ENCODE measurements at regions not wholly inside any gene's neighbourhood (a gene's known extent, or its start where the extent isn't known, plus 50 kb on each side); places are given as distances from the start of the nearest gene placed in this dataset.

DNA sequence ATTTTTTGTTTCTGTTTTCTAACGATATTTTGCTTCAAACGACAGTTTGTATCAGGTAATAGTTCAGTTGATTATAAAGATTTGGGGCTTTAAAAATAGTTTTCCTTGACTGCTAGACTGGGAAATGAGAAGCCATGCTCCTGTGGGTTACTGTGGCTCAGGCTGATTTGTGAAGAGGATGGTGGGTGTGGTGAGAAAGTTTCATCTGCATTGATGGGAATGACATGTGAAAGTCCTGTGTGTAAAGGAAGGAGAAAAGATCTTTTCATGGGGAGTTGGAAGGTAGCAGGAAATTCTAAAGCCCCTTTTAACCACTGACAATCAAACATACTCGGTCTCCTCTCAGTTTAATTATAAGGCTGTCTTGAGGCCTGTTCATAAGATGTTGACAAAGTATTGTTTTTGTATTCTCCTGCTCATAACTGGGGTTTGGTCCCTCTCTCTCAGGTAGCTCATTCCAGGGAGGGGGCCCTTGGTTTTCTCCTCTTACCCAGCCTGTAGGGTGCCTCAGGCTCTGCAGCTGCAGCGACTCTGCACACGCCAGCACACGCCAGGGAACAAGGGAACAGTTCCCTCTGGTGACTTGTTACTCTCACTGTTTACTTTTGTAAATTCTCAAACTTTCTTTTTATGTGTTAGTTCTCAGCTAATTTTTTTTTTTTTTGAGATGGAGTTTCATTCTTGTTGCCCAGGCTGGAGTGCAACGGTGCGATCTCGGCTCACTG is 91.6 kb downstream of the CARTPT start:
- TF ChIP-seq POLR2A (IDR thresholded peaks at IDR 0.05; ENCODE audit: low read length) (no peak), GATA1 (IDR thresholded peaks at IDR 0.05; ENCODE audit: low read depth, low read length) (no peak)
